Sigmoid colon (tissue), 6 donors: ENCODE measurements at regions not wholly inside any gene's neighbourhood (a gene's known extent, or its start where the extent isn't known, plus 50 kb on each side); places are given as distances from the start of the nearest gene placed in this dataset.

Experiments used
- DNase-seq: peaks from one replicate; pipeline ENCODE4 v3.0.0-alpha.2; 2019
- H3K27ac ChIP-seq, 4 donors: fragments of 200-600 bp; sonication (generic); one replicate each; pipeline ENCODE4 v1.5.1; 2016 to 2019; ENCODE audit warnings: mild to moderate bottlenecking in 1 of 4
- H3K27me3 ChIP-seq, 3 donors: fragments of 200-600 bp; sonication (generic); one replicate each; pipeline ENCODE4 v1.5.1; 2019; ENCODE audit warnings: mild to moderate bottlenecking in 1 of 3
- H3K36me3 ChIP-seq, 4 donors: fragments of 200-600 bp; sonication (generic); one replicate each; pipeline ENCODE4 v1.5.1; 2016 to 2019
- H3K4me1 ChIP-seq, 4 donors: fragments of 200-600 bp; sonication (generic); one replicate each; pipeline ENCODE4 v1.5.1; 2017 to 2019
- H3K4me3 ChIP-seq, 4 donors: fragments of 200-600 bp; sonication (generic); one replicate each; pipeline ENCODE4 v1.5.1; 2017 to 2019; ENCODE audit warnings: mild to moderate bottlenecking in 2 of 4, moderate library complexity in 1 of 4
- H3K9me3 ChIP-seq, 4 donors: fragments of 200-600 bp in 3 of 4; sonication (generic) in 3 of 4; one replicate each; pipeline versions ENCODE4 v1.5.1 to v1.6.1; 2013 to 2019
- EP300 ChIP-seq, 4 donors: sonication (generic); formaldehyde crosslinking; IDR thresholded peaks; one replicate each; pipeline ENCODE4 v1.6.1; 2017; ENCODE audit warnings: antibody characterized with exemption in 4 of 4
- POLR2A ChIP-seq, 2 donors: fragments of 450-650 bp; IDR thresholded peaks; one replicate each; pipeline ENCODE4 v1.6.1; 2016; ENCODE audit warnings: antibody characterized with exemption in 2 of 2, mild to moderate bottlenecking in 2 of 2, moderate library complexity in 2 of 2
- POLR2AphosphoS5 ChIP-seq, 4 donors: sonication (generic); formaldehyde crosslinking; IDR thresholded peaks; one replicate each; pipeline ENCODE4 v1.6.1; 2017; ENCODE audit warnings: antibody characterized with exemption in 4 of 4
- WGBS, 2 donors: extraction: QIAGEN DNeasy Blood & Tissue Kit; methylation state at CpG; one replicate each; pipeline ENCODE4 v1.1.7; 2013; 5-methylcytosine and 5-hydroxymethylcytosine counted together
- intact Hi-C: fragments of 100-400 bp; cut with DNase I; formaldehyde crosslinking; loops from one replicate; pipeline ENCODE4 v1.15.1; 2023
- TF ChIP-seq, protein P1 (sequence below), 4 experiments: fragments of 450-650 bp in 3 of 4; fragments of 200-600 bp in 1 of 4; IDR thresholded peaks; one replicate each; pipeline ENCODE4 v1.5.1; 2016 to 2019; ENCODE audit warnings: antibody characterized with exemption in 4 of 4, mild to moderate bottlenecking in 3 of 4, moderate library complexity in 2 of 4
- donor health status: healthy with polysubstance abuse.
- donor health status: healthy.

DNA sequence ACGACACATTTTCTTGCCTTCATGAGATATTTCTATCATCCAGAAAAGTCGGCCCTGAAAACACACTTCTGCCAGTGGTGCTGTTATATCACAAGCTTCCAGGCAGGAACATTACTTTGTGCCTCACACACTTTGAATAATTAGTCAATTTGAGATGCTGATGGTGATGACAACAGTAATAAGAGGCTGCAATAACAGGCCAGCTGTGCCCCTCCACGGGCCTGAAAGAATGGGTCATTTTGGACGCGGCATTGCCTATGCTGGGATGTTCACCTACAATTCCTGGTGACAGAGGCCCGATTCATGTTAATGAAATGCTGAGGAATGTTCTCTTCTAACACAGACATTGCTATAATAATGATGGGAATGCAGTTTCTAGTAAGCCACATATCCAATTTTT, 463.8 kb upstream of the KIRREL3 start:
- 71 to 92% methylated on average over 6 of the region's 6 CpGs for WGBS, 2 donors
- no peak for DNase-seq

GRCh38 chr11:127462065-127462344, 461.4 kb upstream of the KIRREL3 start:
- no peaks in the 10 kb centered on the region for H3K9me3 ChIP-seq
- 88 to 91% methylated on average over 3 of the region's 3 CpGs for WGBS, 2 donors
- H3K27me3 ChIP-seq = no peaks in the 10 kb centered on the region
- TF ChIP-seq EP300 (IDR thresholded peaks at IDR 0.05) = no peak
- no peak for TF ChIP-seq POLR2A (IDR thresholded peaks at IDR 0.05)
- TF ChIP-seq POLR2AphosphoS5 (IDR thresholded peaks at IDR 0.05) = no peak
- TF ChIP-seq, protein P1, sequence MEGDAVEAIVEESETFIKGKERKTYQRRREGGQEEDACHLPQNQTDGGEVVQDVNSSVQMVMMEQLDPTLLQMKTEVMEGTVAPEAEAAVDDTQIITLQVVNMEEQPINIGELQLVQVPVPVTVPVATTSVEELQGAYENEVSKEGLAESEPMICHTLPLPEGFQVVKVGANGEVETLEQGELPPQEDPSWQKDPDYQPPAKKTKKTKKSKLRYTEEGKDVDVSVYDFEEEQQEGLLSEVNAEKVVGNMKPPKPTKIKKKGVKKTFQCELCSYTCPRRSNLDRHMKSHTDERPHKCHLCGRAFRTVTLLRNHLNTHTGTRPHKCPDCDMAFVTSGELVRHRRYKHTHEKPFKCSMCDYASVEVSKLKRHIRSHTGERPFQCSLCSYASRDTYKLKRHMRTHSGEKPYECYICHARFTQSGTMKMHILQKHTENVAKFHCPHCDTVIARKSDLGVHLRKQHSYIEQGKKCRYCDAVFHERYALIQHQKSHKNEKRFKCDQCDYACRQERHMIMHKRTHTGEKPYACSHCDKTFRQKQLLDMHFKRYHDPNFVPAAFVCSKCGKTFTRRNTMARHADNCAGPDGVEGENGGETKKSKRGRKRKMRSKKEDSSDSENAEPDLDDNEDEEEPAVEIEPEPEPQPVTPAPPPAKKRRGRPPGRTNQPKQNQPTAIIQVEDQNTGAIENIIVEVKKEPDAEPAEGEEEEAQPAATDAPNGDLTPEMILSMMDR (IDR thresholded peaks at IDR 0.05) = no peak
- DNase-seq = no peak
- H3K4me1 ChIP-seq = no peaks in the 10 kb centered on the region
- no peaks in the 10 kb centered on the region for H3K36me3 ChIP-seq
- H3K4me3 ChIP-seq = no peak overlapping the region
- no peak overlapping the region for H3K27ac ChIP-seq
- intact Hi-C loops = no loop called here

More for the DNA sequence above, 463.8 kb upstream of the KIRREL3 start:
- Histone ChIP-seq H3K9me3 (no peaks in the 10 kb centered on the region), H3K4me1 (no peaks in the 10 kb centered on the region), H3K4me3 (no peak overlapping the region), H3K27ac (no peak overlapping the region), H3K36me3 (no peaks in the 10 kb centered on the region), H3K27me3 (no peaks in the 10 kb centered on the region)
- TF ChIP-seq POLR2AphosphoS5 (IDR thresholded peaks at IDR 0.05) (no peak), POLR2A (IDR thresholded peaks at IDR 0.05) (no peak), EP300 (IDR thresholded peaks at IDR 0.05) (no peak)
- TF ChIP-seq, protein P1 (IDR thresholded peaks at IDR 0.05) = no peak
- intact Hi-C loops = no loop called here

- DNase-seq = no peak
- intact Hi-C loops = no loop called here
- WGBS, 2 donors = 72 to 81% methylated on average over 6 of the region's 6 CpGs
Observed at GRCh38 chr11:127461241-127462064, 460.9 kb upstream of the KIRREL3 start.

DNA sequence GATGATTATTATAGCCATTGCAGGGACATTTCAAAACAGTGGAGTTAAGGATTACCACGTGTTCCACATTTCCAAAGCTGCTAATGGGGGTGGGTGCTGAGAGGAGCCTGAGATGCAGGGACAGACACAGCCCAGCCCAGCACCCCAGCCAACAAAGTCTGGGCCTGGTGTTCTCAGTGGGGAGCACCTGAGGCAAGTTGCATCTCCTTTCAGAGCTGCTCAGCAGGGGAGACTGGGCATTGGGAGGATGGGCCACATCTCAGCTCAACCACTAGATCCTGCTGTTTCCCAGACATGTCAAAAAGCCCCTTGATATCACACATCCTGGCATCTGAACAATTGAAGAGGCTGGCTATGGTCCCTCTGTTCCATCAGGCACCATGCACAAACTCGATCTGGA, 458.0 kb upstream of the KIRREL3 start:
- no peak overlapping the region for H3K27ac ChIP-seq
- no peaks in the 10 kb centered on the region for H3K9me3 ChIP-seq
- WGBS, 2 donors = 41 to 68% methylated on average over 2 of the region's 2 CpGs
- intact Hi-C loops = no loop called here
- H3K4me1 ChIP-seq = no peaks in the 10 kb centered on the region
- no peak for DNase-seq
- H3K27me3 ChIP-seq = no peaks in the 10 kb centered on the region
- no peak overlapping the region for H3K4me3 ChIP-seq
- TF ChIP-seq EP300 (IDR thresholded peaks at IDR 0.05) (no peak), POLR2AphosphoS5 (IDR thresholded peaks at IDR 0.05) (no peak), POLR2A (IDR thresholded peaks at IDR 0.05) (no peak)
- TF ChIP-seq, protein P1 (IDR thresholded peaks at IDR 0.05) = no peak
- H3K36me3 ChIP-seq = no peaks in the 10 kb centered on the region

More at GRCh38 chr11:127461241-127462064, 460.9 kb upstream of the KIRREL3 start:
- H3K9me3 ChIP-seq = no peaks in the 10 kb centered on the region
- H3K4me3 ChIP-seq = no peak overlapping the region
- H3K27ac ChIP-seq = no peak overlapping the region
- no peaks in the 10 kb centered on the region for H3K36me3 ChIP-seq
- TF ChIP-seq, protein P1 (IDR thresholded peaks at IDR 0.05) = no peak
- TF ChIP-seq EP300 (IDR thresholded peaks at IDR 0.05) = no peak
- TF ChIP-seq POLR2AphosphoS5 (IDR thresholded peaks at IDR 0.05) = no peak
- TF ChIP-seq POLR2A (IDR thresholded peaks at IDR 0.05) = no peak
- H3K4me1 ChIP-seq = no peaks in the 10 kb centered on the region
- no peaks in the 10 kb centered on the region for H3K27me3 ChIP-seq

GRCh38 chr11:127454856-127455255, 454.3 kb upstream of the KIRREL3 start:
- no peak overlapping the region for H3K27ac ChIP-seq
- no peak overlapping the region for H3K4me3 ChIP-seq
- no peaks in the 10 kb centered on the region for H3K9me3 ChIP-seq
- no peaks in the 10 kb centered on the region for H3K4me1 ChIP-seq
- no peaks in the 10 kb centered on the region for H3K27me3 ChIP-seq
- no peaks in the 10 kb centered on the region for H3K36me3 ChIP-seq
- 48 to 51% methylated on average over 4 of the region's 4 CpGs for WGBS, 2 donors
- intact Hi-C loops = no loop called here
- TF ChIP-seq, protein P1 (IDR thresholded peaks at IDR 0.05) = no peak
- TF ChIP-seq EP300 (IDR thresholded peaks at IDR 0.05) (no peak), POLR2AphosphoS5 (IDR thresholded peaks at IDR 0.05) (no peak), POLR2A (IDR thresholded peaks at IDR 0.05) (no peak)
- no peak for DNase-seq
